Germinal center (tissue), 1 donor: ENCODE measurements at regions not wholly inside any gene's neighbourhood (a gene's known extent, or its start where the extent isn't known, plus 50 kb on each side); places are given as distances from the start of the nearest gene placed in this dataset.
A peak's percentile ranks its signal among the peaks of the same experiment; 100 is the strongest.
"Not testable (repeated sequence)": the region's sequence is repeated elsewhere in the genome, so short reads cannot be mapped to it uniquely, and the experiment has no call there.

Experiments
- DNase-seq: peaks from one replicate; pipeline ENCODE4 v3.0.0; 2012; ENCODE audit warnings: mixed read lengths, low spot score

DNA sequence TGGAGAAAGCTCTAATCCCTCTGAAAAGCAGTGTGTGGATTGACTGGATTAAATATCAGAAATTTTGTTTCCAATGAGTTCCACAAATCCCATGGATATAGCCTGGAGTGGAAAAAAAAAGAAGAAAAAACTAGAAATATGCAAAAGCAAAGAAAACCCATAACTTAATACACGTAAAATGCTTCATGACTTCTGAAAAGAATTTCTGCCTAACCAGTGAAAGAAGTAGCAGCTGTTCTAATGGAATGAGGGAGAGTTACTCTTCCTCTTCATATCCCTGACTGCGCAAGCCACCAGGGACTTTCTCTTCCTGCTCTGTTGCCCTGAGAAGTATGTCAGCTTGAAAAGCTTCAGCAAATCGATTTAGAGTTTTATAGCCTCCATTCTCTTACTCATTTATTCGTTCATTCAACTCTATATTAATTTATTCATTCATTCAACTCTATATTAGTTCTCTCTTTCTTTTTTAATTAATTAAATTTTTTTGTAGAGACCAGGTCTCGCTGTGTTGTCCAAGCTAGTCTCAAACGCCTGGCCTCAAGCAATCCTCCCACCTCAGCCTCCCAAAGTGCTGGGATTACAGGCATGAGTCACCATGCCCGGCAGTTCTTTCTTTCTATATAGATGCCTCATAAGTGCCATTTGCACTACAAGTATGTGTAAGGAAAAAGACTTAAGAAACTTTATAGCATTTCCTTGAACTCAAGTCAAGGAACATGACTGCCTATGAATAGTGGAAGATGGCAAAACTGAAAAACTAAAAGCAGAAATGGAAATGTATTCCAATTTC lies 447.3 kb upstream of the NRP1 start:
- DNase-seq = no peak

DNA sequence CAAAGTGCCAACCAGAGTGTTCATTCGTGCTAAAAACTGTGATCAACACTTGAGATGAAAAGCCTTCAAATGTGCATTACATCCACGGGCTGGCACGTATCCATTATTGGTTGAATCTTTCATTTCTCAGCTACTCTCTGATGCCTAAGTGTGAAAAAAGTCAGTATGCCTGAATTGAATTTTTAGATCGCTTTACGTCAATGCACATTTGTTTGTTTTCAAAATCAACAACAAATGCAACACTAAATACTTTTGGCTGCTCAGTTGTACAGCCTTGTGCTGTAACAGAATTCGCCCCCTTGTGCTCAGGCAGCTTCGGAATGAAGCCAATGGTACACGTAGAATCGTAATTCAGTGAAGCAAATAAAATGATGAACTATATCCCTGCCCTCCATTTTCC lies 446.5 kb upstream of the NRP1 start:
- DNase-seq = no peak

DNA sequence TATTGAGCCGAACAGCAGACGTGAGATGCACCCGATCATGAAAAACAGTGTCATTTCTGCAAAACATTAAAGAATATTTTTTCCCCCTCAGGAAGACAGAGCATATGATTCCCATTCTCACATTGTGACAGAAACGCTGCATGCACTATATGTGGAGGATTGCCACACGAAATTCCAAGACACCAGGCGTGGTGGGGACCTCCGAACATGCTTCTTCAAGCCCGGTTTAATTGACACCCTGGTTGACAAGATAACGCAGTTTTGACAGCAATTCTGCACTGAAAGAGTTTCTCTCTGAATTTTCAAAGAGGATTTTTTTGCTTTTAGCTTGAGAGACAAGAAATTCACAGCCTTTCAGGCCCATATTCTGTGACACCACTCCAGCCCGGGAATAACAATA lies 442.8 kb upstream of the NRP1 start:
- DNase-seq = no peak

DNA sequence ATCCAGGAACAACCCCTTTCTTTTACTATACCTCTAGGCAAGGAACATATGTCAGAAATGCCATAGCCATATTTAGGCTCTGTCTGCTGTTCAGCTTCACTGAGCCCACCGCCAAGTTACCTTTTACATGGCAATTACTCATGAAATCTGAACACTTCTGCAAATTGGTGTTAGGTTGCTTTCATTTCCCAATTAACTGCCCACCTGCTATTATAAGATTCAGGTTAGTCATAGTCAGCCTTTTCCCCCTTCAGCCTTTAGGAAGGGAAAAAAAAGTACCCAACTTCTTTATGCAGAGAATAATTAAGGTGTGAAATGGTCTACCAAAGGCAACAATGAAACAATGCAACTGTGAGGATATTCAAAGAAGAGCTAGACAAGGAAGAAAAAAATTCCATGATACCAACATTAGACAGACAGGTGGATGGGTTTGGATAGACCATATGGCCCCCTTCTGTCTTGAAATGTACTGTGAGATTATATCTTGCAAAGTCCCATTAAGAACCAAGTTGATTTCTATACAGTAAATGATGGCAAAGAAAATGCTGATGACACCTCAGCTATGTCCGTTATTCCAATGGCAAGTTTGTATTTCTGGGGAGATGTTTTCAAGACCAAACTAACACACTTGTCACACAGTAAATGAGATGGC lies 442.1 kb upstream of the NRP1 start:
- peak; percentile 5 for DNase-seq

DNA sequence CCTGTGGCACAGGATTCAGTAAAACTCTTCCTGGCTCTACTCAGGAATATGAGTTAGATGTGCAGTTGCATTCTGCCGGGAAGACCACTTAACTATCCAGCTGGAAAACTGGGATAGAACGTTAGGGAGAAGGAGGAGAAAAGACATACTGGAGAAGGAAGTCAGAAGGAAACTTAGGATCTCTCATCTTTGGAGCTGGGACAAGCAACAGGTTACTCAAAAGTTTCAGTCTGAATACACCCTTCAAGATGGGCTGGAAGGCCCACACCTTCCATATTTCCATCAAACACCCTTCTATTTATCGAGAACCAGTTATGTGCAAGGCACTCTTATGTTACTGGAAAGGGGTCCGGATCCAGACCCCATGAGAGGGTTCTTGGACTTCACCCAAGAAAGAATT lies 440.4 kb upstream of the NRP1 start:
- no peak for DNase-seq

DNA sequence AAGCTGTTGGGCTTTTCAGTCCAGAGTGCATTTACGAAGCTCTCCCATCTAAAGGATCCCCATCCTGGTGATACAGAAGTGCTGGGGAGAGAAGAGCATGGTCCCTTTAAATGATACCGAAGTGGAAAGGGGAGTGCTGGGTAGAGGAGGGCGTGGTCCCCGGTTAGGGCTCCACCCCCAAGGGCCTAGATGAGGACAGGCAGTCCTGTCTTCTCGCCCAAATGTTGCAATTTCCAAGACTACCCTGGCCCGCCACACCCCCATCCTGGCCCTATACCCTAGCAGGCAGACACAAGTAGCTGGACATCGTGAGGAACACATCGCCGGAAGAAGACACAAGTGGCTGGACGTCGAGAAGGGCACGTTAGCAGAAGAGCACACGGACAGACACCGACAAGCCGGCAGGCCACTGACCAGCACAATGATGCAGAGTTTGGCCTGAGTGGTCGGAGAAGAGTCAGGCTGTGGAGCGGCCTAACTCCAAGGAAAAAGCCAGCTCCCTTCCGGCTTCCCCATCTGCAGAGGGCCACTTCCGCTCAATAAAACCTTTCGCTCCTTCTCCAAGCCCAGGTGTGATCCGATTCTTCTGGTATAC lies 439.5 kb upstream of the NRP1 start:
- no peak for DNase-seq

DNA sequence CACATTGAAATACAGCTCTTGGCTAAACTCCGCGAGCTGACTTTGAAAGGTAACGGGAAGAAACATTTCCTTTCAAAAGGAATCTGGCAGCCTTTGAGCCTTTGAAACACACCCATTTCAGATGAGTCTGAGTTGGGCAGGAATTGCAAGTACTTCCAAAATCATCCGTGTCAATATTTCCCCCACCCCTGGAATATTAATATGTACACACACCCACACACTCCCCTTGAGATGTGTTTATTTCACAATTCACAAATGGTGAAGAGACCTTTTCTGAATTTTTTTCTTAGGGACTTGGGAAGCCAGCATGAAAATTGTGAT lies 438.7 kb upstream of the NRP1 start:
- DNase-seq = no peak

DNA sequence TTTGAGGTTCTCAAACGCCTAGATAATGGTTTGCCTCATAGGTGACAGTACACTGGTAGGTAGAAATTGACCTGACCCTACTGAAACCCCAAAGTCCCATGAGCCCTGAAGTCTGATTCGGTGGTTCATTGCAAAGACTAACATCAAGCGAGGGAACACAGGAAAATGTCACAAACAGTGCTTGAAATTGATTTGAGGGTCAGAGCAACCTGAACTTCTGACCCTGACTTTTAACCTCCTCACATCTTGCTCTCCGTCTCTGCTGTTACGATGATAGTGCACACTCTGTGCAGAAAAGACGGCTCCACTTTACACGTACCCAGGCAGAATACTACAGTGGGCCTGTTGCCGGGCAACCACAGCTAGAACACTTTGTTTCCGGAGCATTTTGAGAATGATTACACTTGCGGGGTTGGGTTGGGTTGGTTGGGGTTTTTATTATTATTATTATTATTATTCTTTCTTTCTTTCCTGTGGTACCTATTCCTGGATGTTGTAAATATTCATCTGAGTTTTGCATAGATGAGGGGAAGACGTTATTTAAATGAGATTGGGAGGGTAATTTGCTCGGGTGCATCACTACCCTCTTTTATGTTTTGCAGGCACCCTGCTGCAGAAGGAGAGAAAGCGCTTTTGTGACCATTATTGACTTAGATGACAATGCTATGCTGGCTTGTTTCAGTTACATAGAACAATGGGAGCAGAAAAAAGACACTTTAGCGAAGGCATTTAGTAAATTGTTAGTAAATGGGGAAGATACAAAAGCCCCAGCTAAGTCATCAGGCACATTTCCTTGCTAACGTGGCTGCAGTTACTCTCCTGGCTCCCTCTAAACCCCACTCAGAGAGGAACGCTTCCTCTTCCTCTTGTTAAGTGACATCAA lies 438.1 kb upstream of the NRP1 start:
- DNase-seq = peak; percentile 24

DNA sequence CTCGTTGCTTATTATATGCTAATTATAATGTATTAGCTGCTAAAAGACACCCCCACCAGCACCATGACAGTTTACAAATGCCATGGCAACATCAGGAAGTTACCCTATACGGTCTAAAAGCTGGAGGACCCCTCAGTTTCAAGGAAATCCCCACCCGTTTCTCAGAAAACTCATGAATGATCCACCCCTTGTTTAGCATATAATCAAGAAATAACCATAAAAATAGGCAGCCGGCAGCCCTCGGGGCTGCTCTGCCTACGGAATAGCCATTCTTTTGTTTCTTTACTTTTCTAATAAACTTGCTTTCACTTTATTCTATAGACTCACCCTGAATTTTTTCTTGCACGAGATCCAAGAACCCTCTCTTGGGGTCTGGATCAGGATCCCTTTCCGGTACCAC lies 437.4 kb upstream of the NRP1 start:
- not testable (repeated sequence) for DNase-seq

DNA sequence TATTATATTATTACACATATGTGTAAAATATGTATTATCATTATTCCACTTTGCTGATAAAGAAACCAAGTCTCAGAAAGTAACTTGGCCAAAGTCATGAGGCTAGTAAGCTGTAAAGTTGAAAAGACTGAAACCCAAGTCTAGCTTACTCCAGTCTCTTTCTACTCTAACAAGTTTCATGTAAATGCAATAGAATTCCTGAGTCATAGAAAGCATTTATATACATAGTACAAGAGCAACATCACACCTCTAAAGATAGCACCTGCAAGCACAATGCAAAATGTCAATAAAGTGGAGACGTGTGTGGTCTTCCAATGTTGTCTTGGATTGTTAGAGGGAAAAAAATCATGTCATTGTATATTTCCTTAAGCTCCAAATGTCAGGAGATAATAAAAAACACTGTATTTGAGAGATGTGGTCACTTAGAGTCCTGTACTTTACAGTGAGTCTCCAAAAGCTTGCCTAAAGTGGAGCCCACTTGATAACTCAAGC lies 430.3 kb upstream of the NRP1 start:
- no peak for DNase-seq

DNA sequence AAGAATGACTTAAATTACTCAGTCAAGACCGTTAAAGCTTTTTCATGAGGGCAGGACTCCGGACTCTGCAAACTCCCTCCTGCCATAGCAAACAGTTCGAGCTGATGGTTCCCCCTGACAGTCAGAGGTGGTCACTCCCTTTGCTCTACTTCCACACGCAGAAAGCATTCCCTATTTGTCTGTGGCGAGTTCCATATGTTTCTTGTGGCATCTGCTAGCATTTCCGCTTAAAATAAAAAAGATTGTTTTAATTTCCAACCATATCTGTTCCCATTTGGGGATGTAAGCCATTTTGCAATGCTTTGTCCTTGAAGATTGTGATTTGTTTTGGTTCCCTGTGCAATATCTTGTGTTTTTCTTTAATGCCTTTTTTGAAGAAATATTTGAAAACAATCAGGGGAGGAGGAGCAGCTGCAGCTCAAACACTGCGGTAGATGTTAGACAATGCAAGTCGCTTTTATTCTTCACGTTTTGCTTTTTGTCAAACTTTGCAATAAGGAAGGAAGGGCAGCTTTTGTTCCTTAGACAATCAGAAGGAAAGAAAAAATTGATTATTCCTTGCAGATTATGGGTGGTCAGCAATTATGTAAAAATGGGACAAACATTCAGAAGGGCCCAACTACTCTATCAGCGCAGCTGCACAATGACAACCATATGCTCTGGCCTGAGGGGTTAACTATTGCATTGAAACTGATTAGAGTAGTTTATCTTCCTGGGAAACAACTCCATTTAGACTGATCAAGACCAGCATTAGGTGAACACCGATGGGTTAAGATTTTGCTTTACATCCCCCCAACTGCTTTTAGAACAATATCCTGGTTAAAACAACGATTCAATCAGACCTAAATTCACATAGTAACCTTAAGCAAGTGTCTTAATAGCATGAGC lies 425.8 kb upstream of the NRP1 start:
- DNase-seq = no peak

DNA sequence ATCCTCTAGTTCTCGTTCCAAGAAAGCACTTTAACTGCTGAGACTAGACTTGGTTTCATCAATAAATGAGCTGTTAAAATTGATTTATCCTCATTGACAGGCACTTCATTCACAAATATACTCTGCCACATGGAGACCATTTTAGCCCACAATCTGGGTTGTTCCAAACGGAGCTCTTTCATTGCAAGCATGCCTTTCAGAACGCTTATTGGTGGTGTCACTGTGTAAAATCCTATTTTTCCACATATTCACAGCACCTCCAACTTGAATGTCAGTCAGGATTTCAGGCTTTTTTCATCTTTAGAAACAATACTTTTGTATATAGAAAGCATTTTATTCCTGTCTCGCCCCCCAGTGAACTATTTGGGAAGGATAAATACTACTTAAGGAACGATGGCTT lies 424.7 kb upstream of the NRP1 start:
- DNase-seq = no peak

DNA sequence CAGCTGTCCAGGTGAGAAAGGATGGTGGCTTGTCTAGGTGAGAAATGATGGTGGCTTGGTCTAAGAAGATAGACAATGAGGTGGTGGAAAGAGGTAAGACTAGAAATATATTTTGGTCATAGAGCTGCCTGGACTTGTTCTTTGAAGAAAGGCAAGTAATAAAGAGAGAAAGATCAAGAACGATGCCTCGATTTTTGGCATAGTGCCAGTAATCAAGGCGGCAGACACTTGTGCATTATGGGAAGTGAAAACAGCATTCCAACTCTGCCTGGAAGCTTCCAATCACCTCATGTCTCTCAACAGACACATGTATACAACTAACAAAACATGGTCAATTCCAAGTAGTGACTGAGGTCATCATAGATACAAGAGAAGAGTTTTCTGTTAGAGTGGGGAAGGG lies 423.8 kb upstream of the NRP1 start:
- no peak for DNase-seq

DNA sequence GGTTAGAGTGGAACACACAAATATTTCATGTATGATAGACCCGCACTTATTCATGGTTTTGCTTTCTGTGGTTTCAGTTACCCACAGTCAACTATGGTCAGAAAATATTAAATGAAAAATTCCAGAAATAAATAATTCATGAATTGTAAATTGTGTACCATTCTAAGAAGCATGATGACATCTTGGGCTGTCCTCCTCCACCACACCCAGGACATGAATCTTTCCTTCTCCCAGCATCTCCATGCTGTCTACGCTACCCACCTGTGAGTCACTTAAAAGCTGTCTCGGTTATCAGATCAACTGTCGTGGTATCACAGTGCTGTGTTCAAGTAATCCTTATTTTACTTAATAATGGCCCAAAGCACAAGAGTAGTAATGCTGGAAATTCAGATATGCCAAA lies 419.6 kb upstream of the NRP1 start:
- no peak for DNase-seq

DNA sequence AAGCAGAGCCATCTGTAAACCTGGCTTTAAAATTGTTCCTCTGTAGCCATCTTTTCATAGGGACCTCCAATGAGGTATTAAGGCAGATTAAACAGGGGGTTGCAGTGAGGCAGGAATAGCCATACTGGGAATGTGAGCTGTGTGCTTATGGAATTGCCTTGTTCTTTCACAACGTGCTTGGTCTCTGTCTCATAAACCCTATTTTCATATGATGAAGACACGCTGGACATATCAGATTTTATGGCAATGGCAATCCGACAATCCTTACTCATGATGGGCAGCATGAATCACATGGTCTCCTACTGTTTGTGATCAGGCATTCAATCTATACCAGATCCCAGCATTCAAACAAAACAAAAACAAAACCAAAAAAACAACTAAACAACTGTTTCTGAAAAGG lies 418.9 kb upstream of the NRP1 start:
- DNase-seq = no peak

DNA sequence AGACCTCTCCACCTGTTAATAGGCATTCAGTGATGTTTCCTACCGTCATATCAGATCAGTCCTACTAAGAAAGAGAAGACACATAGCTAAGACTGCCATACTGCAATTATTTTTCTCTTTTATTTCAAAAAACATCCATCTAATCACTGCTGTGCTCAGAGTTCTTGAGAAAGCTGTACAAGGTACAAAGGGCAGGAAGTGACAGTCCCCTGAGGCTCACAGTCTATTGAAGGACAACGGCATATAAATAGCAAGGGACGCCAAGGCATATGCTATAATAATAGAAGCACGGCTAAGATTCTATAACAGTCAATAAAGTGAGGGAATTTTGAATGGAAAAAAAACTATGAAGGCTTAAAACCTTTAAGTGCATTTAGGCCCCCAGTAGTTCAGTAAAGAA lies 415.3 kb upstream of the NRP1 start:
- DNase-seq = no peak

DNA sequence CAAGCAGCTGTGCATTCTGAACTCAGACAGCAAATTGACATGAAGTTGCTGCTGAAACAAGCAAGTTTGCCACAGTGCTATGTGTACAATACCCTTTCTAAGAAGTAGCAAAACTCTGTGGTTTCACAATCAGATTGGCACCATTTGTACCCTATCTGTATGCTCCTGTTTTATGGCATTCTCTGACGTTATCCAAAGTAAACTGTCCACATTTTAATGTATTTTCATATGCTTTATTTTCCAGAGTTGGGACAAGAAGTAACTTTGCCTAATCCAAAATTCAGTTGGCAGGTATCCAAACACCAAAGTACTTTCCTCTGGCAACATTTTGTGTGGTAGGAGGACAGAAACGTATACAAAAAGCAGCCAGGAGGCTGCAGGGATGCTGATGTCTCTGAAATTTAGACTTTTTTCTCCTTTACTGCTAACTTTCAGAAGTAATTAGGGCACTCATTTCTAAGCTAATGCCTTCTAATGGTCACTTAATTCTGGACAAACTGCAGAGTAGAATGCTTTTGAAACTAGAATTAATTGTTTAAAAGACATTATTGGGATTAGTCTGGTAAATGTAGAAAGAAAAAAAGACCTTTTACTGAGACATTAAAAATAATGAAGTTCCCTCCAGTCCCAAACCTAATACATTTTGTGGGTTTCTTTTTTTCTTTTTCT lies 414.7 kb upstream of the NRP1 start:
- no peak for DNase-seq

DNA sequence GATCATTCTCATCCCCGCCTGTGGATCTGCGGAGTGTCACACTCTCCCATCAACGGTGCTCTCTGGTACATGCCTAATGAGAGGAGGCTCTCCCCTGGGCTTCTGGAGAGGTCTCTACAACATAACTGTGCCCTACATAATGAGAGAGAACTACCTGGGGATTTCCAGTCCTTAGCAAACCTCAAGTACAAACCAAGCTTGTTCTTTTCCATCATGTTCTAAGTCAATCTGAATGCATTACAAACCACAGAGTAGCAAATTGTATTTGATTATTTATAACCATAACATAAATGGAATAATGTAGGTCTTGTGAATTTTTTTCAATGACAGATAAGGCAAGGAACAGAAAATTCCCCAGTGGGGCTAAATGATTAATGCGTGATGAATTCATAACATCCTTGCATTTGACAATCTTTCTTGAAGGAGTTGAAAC lies 412.4 kb upstream of the NRP1 start:
- DNase-seq = no peak

DNA sequence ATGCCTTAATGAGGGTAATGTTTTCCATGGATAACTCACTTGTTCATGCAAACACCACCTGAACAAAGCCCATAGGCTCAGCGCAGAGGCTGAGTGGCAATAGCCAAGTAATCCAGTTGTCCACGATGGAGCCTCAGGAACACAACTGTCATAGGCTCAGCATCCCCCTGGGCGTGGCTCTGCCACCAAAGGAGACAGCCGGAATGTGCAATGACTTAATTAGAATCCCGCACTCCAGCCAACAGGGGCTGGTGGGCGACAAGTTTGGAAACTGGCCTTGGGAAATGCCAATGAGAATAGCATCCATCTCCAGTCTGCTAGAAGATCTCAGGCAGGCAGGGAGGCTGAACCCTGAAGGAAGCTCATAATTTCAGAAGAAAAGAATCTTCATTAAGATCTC lies 411.7 kb upstream of the NRP1 start:
- DNase-seq = no peak

DNA sequence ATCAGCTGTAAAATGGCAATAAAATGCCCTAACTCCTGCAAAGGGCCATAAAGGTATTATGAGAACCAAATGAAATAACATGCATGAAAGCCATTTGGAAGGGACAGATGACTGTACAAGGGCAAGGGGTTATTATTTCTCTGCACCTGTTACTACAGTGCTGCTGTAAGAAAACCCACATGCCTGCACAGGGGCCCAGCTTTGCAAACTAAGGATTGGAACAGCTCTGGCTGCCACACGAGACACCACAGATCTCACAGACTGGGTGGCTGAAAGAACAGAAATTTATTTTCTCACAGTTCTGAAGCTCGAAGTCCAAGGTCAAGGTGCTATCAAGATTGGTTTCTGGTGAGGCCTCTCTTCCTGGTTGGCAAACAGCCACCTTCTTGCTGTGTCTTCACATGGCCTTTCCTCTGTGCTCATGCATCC lies 409.0 kb upstream of the NRP1 start:
- no peak for DNase-seq

DNA sequence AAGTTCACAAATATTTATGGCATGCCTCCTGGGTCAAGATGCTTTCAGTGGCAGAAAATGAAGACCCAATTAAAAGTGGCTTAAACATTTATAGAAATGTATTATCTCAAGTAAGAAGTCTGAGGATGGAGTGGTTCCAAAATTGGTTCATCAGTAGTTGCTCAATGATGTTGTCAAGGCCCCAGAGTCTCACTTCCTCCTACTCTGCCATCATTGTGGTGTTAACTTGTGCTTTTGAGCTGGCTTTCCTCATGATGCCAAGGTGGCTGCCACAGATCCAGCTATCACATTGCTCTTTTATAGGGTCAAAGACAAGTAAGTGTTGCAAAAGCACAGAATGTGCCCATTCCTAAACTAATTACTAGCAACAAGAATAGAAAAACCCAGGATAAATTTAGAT lies 404.6 kb upstream of the NRP1 start:
- no peak for DNase-seq
